ENCODE measurements at regions not wholly inside any gene's neighbourhood (a gene's known extent, or its start where the extent isn't known, plus 50 kb on each side); places are given as distances from the start of the nearest gene placed in this dataset.

- no peak for TF ChIP-seq CTCF (IDR thresholded peaks at IDR 0.05; ENCODE audit: insufficient read depth, low read depth, low read length)
- TF ChIP-seq EZH2 (IDR thresholded peaks at IDR 0.05; ENCODE audit: insufficient read depth, low read length), result no peak
Measured at GRCh38 chr6:9431945-9432344, 982.9 kb downstream of the TFAP2A start.
